HEK293 (cell line): ENCODE measurements at regions not wholly inside any gene's neighbourhood (a gene's known extent, or its start where the extent isn't known, plus 50 kb on each side); places are given as distances from the start of the nearest gene placed in this dataset.

Source experiments
- GLI2 ChIP-seq: fragments of 450-650 bp; formaldehyde crosslinking; IDR thresholded peaks from 2 replicates; pipeline ENCODE4; 2017; ENCODE audit warnings: missing biosample characterization, missing genetic modification characterization, low read depth, borderline replicate concordance
- HOXA7 ChIP-seq: sonication (generic); formaldehyde crosslinking; IDR thresholded peaks from 2 replicates; pipeline ENCODE4 v1.8.1; 2022; ENCODE audit warnings: missing genetic modification reagents, borderline replicate concordance
- RBAK ChIP-seq: fragments of 450-650 bp; formaldehyde crosslinking; IDR thresholded peaks from 2 replicates; pipeline ENCODE4 v1.5.1; 2016; ENCODE audit warnings: missing biosample characterization, missing genetic modification characterization
- ZNF114 ChIP-seq: fragments of 450-650 bp; formaldehyde crosslinking; IDR thresholded peaks from 2 replicates; pipeline ENCODE4 v1.5.0; 2017; ENCODE audit warnings: missing biosample characterization, missing genetic modification characterization
- ZNF311 ChIP-seq: fragments of 450-650 bp; formaldehyde crosslinking; IDR thresholded peaks from 2 replicates; pipeline ENCODE4 v1.5.1; 2017; ENCODE audit warnings: missing biosample characterization, missing genetic modification characterization, borderline replicate concordance
- ZNF792 ChIP-seq: fragments of 450-650 bp; formaldehyde crosslinking; IDR thresholded peaks from 2 replicates; pipeline ENCODE4 v1.5.1; 2016; ENCODE audit warnings: missing biosample characterization, missing genetic modification characterization
- TF ChIP-seq, protein P1 (sequence below): fragments of 450-650 bp; formaldehyde crosslinking; IDR thresholded peaks from 2 replicates; pipeline ENCODE4 v1.5.1; 2016; ENCODE audit warnings: missing biosample characterization, missing genetic modification characterization
- TF ChIP-seq, protein P2 (sequence below): fragments of 450-650 bp; formaldehyde crosslinking; IDR thresholded peaks from 2 replicates; pipeline ENCODE4 v1.5.1; 2016; ENCODE audit warnings: missing biosample characterization, missing genetic modification characterization

DNA sequence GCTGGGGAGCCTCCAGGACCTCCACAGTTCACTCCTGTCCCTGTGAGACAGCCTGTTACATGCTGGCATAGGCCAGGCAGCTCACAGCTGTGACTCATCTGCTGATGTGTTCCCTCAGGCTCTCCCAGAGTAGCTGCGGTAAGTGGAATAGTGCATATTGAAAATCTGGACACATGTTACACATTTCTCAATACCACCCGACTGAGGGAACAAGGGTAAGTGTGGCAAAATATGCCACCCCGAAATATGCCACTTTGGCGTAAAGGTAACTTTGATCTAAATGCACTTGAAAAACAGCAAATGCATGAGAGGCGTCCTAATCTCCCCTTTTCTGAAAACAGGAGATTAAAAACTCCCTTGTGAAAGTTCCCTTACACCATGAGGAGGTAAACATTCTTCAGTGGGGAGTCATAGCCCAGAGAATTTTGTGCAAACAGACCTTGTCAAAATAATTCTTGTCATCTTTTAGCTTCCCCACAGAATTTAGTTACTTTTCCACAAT, 557.9 kb downstream of the CCDC85A start:
- TF ChIP-seq GLI2 (tag by site-specific recombination) (no peak), ZNF311 (no peak), RBAK (no peak), ZNF792 (tag by site-specific recombination) (no peak), HOXA7 (CRISPR knock-in tag) (no peak), ZNF114 (tag by site-specific recombination) (no peak)
- TF ChIP-seq, protein P1, sequence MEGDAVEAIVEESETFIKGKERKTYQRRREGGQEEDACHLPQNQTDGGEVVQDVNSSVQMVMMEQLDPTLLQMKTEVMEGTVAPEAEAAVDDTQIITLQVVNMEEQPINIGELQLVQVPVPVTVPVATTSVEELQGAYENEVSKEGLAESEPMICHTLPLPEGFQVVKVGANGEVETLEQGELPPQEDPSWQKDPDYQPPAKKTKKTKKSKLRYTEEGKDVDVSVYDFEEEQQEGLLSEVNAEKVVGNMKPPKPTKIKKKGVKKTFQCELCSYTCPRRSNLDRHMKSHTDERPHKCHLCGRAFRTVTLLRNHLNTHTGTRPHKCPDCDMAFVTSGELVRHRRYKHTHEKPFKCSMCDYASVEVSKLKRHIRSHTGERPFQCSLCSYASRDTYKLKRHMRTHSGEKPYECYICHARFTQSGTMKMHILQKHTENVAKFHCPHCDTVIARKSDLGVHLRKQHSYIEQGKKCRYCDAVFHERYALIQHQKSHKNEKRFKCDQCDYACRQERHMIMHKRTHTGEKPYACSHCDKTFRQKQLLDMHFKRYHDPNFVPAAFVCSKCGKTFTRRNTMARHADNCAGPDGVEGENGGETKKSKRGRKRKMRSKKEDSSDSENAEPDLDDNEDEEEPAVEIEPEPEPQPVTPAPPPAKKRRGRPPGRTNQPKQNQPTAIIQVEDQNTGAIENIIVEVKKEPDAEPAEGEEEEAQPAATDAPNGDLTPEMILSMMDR (tag by site-specific recombination): no peak
- TF ChIP-seq, protein P2, sequence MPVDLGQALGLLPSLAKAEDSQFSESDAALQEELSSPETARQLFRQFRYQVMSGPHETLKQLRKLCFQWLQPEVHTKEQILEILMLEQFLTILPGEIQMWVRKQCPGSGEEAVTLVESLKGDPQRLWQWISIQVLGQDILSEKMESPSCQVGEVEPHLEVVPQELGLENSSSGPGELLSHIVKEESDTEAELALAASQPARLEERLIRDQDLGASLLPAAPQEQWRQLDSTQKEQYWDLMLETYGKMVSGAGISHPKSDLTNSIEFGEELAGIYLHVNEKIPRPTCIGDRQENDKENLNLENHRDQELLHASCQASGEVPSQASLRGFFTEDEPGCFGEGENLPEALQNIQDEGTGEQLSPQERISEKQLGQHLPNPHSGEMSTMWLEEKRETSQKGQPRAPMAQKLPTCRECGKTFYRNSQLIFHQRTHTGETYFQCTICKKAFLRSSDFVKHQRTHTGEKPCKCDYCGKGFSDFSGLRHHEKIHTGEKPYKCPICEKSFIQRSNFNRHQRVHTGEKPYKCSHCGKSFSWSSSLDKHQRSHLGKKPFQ (tag by site-specific recombination): no peak
